ENCODE measurements at regions not wholly inside any gene's neighbourhood (a gene's known extent, or its start where the extent isn't known, plus 50 kb on each side); places are given as distances from the start of the nearest gene placed in this dataset.
"Not testable (repeated sequence)": the region's sequence is repeated elsewhere in the genome, so short reads cannot be mapped to it uniquely, and the experiment has no call there.

DNA sequence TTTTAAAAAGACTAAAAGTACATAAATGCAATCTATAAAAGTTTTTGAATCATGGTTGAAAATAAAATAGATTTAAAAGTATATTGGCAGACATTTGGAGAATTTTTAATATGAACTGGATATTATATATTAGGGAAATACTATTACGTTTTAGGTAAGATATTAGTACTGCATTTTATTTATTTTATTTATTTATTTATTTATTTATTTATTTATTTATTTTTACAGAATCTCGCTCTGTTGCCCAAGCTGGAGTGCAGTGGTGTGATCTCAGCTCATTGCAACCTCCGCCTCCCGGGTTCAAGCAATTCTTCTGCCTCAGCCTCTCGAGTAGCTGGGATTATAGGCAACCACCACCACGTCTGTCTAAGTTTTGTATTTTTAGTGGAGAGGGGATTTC lies 890.1 kb upstream of the MANEA start:
- DNase-seq: not testable (repeated sequence)

DNA sequence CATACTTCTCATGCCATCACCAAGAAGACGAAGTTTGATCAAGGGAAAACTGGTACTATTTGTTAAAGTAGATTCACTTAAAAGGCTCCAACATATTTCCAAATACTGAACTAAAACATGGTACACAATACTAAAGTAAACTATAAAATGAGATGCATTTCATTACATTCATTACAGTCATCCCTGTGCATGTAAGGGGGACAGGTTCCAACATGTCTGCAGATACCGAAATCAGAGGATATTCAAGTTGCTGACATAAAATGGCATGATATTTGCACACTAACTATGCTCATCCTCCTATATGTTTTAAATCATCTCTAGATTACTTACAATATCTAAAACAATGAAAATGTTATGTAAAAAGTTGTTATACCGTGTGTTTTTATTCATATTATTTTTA lies 893.9 kb upstream of the MANEA start:
- no peak for DNase-seq

DNA sequence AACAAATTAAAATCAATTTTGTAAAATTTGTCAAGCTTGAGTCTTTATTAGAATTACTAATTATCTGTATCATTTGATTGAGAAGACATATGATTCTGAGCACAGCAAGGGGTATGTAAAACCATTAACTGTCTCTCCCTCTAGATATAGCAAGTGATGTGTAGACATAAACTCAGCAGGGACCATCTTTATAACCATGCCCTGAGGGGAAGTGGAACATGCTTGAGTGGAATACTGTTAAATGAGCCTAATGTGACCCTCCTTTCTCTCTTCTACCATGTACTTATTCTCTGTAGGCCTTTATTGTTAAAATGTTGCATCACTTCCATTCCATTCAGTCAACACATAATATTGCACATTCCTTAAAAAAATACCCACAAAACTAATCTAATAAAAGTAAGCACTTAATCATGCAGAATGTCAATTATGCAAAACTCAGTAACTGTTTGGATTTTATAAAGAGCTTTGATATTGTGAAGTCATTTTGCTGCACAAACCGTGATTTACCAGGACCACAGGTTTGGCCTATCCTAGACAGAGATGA lies 896.6 kb upstream of the MANEA start:
- peak; percentile 97 for DNase-seq

DNA sequence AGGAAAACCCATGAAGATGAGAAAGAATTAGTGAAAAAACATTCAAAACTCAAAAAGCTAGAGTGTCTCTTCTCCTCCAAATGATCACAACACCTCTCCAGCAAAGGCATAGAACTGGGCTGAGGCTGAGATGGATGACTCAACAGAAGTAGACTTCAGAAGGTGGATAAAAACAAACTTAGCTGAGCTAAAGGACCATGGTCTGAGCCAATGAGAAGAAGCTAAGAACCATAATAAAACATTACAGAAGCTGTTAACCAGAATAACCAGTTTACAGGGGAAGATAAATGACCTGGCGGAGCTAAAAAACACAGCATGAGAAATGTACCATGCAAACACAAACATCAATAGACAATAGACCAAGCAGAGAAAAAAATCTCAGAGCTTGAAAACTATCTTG lies 904.1 kb upstream of the MANEA start:
- DNase-seq: peak; percentile 7

DNA sequence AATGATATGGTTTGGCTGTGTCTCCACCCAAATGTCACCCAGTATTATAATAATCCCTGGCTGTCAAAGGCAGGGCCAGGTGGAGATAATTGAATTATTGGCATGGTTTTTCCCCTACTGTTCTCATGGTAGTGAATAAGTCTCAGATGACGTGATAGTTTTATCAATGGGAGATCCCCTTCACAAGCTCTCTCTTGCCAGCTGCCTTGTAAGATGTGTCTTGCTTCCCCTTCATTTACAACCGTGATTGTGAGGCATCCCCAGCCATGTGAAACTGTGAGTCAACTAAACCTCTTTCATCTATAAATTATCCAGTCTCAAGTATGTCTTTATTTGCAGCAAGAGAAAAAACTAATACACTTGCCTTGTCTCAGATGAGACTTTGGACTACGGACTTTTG lies 907.3 kb upstream of the MANEA start:
- no peak for DNase-seq

DNA sequence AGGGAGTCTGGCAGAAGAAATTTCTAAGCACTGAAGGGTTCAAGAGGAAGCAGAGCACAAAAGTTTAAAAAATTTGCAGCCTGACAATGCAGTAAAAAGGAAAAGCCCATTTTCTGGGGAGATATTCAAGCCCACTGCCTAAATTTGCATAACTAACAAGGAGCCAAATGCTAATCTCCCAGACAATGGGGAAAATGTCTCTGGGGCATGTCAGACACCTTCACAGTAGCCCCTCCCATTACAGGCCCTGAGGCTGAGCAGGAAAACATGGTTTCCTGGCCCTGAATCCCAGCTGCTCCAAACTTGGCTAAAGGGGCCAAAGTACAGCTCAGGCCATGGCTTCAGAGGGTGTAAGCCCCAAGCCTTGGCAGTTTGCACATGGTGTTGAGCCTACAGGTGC lies 908.5 kb upstream of the MANEA start:
- no peak for DNase-seq

DNA sequence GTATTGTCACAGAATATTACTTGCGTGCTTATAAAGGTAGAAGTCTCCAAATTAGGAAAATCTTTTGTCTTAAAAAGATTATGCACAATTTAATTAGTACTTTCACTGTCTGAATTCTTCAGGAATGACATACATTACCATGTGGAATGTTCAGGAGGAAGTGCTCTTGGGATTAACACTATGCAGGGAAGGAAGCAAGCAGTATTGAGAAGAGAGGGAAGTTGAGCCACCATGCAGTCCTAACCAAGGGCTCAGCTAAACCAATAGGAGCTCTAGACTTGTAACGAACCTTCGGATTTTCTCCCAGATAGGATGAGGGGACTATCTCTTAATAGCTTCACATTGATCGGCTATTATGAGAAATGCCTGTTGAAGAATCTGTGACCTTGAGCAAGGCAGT lies 918.4 kb upstream of the MANEA start:
- no peak for DNase-seq

DNA sequence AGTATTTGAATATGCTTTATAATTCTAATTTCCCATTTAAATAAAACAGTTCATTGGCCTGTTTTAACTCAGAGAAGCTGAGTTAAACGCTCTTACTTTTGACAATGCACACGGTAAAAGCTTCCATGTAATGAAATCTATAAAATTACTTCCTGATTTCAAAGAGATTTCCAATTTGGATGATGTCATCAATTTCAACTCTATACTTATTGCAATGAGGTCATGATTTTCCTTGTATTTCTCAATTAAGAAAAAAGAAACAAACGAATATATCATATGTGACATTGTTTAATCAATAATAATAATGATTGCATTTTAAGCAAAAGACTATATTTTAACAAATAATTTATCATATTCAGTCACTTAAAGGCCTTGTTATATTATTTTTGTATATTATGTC lies 926.1 kb upstream of the MANEA start:
- no peak for DNase-seq

DNA sequence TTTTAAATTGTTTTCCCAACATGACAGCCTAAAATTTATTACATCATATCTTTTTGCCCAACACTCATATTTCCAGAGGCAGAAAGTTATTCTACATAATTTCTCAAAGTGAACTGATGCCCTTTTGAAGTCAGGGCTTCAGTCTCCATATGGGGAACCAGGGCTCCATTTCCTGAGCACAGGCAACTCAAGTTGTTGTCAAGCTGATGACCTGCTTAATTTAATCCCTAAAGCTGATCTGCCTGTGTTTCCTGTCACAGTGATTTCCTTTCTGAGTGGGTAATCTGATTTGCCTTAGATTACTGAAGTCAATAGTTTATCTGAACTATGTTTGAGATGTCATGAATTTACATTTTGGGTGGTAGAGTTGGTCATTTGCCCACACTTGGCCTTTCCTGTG lies 932.1 kb upstream of the MANEA start:
- DNase-seq: no peak

DNA sequence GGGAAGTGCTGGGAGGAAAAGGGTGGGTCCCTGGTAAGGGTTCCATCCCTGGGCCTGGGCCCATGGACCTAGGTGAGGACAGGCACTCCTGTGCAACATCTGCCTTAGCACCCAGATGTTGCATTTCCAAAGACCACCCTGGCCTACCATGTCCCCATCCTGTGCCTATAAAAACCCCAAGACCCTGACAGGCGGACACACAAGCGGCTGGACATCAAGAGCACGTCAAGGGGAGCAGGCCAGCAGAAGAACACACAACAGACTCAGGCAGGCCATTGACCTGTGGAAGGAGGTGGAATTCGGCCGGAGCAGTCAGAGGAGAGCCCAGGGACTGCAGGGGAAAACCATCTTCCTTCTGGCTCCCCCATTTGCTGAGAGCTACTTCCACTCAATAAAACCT lies 937.8 kb upstream of the MANEA start:
- no peak for DNase-seq

DNA sequence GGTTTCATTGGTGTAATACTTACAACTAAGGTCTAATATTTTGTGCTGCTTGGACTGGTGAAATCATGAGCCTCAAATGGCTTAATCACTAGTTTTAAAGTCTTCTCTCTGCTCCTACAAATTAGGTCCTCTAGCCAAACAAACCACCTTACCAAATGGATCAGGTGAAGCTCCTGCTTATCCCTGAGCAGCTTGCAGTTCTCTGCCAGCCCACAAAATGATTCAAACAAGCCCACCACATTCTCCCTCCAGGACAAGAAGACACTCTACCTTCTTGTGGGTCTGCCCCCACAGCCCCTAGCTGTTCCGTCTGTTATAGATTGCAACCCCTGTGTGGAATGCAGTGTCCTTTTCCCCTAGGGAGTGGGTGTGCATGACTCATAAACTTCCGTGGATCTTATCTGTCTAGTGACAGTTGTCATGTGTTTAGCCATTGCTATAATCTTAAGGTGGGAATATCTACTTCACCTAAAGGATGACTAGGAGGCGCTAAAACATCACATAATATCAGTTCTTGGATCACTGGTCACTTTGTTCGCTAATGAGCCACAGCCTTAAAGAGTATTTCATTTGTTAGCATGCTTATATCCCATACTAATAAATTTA lies 940.5 kb upstream of the MANEA start:
- DNase-seq: peak; percentile 86

DNA sequence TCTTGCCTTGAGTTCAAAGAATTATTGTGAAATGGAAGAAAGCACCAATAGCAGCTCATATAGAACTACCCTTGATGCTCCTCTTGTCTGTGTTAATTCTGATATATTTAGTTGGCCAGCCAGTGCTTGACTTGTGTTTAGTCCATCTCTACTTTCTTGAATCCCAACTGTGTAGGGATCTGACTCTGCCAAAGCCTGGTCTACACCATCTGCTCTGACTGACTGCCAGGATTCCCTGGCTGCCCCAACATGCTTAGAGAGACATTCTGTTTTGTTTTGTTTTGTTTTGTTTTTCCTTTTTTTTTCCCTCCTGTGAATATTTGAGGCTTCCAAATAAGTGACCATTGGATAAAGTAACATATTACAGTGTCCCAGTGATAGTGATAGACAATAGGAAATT lies 953.7 kb upstream of the MANEA start:
- DNase-seq: no peak

DNA sequence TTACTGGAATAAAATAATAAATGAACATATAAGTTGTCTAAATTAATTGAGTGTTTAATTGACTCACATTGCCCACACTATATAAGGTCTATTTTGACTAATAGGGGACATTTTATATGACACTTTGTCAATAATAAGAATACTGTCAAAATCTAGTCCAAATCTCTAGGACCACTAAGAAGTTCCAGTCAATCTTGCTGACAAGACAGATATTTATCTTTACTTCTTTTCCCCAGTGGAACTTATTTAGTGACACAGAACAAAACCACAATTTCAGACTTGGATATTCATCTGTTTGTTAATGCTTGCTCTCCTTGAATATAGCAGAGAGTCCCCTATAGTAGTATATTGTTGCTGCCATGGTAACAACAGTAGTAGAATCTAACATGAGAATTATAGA lies 954.6 kb upstream of the MANEA start:
- DNase-seq: no peak

DNA sequence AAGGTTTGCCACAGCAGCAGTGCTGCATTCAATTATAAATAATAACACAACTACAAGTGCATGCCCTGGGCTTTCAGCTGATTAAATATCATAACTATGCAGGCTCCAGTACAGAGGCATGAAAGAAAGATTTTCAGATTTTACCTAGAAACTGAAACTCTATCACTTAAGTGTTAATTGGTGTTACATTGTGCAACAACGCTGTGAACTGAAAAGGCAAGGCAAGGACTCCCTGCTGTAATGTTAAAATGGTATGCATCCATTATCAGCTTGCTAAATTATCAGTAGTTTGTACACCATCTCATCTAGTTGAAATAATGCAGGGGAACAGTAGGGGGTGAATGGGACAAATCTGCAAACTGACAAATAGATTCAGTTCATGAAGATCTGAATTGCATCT lies 976.7 kb upstream of the MANEA start:
- peak; percentile 79 for DNase-seq

DNA sequence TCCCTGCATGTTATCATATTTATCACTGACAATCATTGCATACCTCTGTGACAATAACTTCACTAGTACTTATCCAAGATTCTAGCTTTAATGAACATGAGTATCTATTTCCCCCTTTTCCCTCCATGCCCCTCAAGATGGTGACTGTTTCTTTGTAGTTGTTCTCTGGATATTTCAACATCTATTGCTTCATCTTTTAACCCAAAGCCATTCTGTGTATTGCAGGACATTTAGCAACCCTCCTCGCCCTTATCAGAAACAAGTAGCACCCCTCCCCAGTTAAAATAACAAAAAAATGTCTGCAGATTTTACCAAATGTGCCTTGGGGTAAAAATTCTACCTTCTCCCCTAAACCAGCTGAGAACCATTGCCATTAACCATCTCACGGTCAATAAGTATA lies 979.8 kb upstream of the MANEA start:
- DNase-seq: no peak

DNA sequence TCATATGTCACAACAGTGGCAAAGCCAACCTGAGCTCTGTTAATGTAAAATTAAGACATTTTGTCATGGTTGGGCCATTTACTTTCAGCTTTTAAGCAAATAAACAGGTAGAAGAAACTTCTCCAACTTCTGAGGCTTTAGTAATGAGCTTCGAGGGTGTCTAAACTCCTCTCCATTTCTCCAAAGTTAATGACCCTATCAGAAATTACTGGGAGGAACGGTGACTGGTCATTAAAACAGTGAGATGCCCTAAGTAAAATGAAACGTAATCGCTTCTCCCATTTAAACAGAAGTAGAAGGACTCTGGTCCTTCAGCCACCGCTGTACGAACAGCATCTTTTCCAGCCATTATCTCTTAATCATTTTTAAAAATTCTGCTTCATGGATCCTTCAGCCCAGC lies 986.9 kb upstream of the MANEA start:
- no peak for DNase-seq

DNA sequence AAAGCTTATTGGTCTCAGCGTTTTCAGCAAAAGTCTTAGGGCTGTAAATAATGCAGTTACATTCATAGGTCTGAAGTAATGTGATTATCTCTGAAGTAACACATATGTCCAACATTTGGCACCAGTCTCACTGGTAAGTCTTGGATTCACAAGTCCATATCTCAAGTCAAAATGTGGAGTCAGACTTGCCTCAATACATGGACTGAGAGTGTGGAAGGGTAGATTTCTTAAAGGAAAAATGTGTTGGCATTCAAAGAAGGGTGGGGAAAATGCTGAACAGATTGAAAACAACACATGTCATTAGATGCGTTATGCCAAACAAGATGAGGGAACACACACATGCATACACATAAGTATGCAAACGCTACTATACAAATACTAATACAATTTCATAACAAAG lies 989.0 kb upstream of the MANEA start:
- DNase-seq: no peak

DNA sequence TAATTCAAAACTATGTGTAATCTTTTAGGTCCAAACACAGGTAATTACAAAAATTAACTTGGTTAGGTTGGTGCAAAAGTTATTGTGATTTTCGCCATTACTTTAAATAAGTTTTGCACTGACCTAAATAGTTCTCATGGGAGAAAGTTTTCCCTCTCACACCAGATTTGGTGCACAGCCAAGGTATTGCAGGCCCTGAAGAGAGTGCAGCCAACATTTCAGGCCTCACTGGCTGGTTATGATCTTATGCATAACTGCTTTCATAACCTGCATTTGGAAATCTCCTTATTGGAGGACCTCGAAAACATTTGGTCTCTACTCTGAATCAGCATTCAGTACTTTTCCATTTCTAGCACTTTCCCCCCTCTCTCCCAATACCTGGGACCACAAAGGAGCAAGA lies 993.1 kb upstream of the MANEA start:
- DNase-seq: no peak

DNA sequence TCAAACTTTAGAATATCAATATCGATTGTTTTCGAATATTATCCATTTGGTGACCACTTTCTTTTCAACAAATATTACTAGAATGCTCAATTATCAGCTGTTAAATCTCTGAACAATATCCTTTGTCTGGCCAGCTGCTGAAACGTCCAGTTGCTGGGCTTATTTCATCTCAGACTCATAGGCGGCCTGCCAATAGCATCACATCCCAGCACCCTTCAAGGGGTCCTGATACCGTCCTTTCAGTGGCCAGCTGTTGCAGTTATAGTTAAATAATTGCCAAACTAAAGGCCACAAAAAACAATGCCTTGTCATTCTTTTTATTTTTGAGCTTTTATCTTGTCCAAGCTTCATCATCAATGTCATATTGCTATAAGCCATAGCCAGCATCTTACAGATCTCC lies 1006.8 kb upstream of the MANEA start:
- DNase-seq: no peak

DNA sequence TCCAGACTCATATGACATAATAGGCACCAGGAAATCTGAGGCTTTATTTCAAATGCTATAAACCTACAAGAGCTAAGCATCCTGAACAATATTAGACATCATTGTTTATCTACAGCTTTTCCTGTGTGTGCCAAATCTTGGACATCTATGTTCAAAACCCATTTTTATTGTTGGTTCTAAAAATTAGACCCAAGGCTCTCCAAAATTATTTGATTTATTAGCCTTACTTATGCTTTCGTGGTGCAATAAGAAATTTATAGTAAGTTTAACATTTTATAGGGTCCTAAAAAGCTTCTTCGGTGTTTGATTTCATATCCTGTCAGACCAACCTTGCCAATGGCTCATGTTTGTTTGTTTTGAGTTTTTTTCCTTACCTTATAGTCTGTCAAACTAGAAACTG lies 1014.5 kb upstream of the MANEA start:
- no peak for DNase-seq

DNA sequence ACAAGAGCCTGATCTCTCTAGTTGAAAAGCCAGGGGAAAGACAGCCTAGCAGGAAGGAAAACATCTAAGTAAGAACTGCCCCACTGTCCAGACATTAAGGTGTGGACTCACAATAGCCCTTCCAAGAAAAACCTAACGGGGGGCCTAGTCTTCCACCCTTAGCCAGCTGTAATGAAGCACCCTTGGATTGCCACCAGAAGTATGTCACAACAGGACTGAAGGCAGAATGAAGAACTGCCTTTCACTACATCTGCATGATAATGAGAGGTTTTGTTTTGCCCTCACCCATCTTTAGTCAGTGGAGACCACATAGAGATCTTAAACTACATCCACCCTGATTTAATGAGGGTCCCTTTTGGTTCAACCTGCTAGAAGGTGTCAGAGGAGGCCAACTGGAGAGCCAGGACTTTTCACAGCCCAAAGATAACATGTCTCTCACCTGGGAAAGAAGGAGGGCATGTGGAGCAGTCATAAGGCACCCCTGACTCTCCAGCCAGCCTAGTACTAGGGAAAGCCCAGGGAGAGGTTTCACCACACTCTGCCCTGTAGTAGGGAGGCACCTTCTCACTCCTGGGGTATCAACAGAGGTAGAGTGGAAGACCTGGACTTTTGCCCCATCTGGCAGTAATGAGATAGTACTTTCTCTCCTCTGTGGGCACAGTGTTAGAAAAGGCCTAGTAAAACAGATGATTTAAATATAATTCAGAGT lies 1017.4 kb upstream of the MANEA start:
- DNase-seq: no peak

DNA sequence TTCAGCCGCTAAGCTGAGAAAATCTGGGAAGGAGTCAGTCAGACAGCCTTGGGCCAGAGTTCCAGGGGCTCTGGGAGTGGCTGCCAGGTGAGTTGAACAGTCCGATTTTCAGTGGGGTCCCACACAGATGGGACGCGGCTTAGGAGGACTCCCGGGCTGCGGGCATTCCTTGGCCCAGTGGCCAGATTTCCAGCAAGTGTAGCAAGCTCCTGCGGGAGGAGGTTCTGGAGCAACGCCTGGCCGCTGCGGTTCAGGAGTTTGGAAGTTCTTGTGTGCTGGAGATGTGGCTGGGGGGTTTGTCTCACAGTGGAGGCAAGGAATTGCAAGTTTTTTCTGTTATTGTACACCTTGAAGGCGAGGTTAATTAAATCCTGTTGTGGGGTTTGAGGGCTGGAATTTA lies 1020.1 kb upstream of the MANEA start:
- DNase-seq: not testable (repeated sequence)

DNA sequence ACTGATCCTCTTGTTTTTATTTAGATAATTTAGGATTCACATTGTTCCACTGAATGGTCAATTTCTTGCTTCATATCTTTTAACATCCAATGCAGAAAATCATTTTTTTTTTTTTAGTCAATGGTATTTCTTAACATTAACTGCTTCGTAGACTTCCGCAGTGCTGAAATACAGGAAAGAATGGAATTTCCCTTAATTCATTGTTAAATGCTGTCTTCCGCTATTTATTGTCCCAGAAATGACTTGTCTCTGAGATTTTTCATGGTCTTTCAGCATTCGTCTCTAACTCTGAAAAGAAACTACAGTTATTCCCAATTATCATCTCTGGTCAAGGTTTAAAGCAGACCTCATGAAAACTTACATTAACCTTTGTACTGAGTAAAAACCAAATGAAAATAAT lies 1029.1 kb upstream of the MANEA start:
- DNase-seq: no peak

DNA sequence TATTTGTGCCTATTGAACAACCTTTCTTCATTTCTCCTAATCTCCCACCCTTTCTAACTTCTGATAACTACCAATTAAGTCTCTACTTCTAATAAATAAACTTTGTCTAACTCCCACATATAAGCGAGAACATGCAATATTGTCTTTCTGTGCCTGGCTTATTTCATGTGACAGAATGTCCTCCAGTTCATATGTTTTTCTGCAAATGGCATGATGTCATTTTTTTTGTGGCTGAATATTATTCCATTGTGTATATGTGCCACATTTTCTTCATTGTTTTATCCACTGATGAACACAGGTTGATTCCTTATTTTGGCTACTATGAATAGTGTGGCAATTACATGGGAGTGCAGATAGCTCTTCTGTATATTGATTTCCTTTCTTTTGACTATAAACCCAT lies 1041.5 kb upstream of the MANEA start:
- no peak for DNase-seq

DNA sequence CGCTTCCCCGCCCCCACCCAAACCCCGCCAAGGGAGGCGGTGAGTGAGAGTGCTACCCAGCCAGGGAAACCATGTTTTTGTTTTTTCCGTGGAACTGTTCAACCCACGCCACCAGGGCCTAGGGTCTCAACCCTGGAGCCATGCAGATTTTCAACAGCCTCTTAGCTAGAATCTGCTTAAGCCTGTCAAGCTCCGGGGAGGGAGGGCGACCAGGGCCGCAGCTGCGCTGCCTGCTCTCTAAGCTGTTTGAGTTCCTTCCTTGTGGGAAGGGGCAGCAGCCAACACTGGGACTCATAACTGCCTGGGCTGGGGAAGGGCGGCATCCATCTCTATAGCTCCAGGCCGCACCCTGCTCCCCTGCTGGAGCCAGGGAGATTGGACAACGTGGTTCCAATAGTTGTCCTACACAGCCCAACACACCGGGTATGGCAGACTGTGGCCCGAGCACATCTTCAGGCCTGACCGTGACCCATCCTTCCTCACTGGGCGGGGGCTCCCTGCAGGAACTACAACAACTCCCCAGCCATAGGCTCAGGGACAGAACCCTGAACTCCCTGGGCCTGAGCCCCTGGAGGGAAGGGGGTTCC lies 1065.7 kb upstream of the MANEA start:
- DNase-seq: no peak

Data from NCI-H146 (cell line).